ENCODE measurements at regions not wholly inside any gene's neighbourhood (a gene's known extent, or its start where the extent isn't known, plus 50 kb on each side); places are given as distances from the start of the nearest gene placed in this dataset.
"Not testable (repeated sequence)": the region's sequence is repeated elsewhere in the genome, so short reads cannot be mapped to it uniquely, and the experiment has no call there.

DNA sequence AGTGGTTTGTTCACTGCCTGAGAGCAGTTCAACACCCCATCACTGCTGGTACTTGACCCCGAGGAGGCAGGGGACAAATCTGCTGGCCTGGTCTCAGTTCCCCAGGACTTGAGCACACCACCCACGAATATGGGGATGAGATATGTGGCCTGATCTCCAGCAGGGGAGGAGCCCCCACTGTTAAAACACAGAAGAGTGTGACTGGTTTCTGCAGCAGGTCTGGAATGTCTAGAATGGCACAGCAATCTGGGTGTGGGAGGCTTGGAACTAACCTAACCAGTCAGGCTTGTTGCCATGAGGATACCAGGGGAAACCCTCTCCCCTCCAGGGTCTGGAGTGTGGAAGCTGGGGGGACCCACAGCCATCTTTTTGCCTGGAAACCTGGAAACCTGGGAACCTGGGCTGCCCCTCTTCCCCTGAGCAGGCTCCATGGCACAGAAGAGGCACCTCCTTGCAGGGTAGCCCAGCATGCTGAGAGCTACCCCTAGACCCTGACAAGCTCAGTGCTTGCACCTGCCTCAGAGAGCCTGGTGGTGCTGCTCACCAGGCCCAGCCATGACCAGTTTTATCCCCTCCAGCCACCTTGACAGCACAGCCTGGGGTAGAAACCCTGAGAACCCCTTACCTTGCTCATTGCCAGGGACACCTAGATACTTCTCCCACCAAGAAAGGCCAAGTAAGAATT is 273.8 kb downstream of the LIG4 start:
- Mint-ChIP-seq H3K4me3 (no peak overlapping the region), H3K27ac (no peak overlapping the region), H3K36me3 (ENCODE audit: low read depth) (no peaks in the 10 kb centered on the region)

DNA sequence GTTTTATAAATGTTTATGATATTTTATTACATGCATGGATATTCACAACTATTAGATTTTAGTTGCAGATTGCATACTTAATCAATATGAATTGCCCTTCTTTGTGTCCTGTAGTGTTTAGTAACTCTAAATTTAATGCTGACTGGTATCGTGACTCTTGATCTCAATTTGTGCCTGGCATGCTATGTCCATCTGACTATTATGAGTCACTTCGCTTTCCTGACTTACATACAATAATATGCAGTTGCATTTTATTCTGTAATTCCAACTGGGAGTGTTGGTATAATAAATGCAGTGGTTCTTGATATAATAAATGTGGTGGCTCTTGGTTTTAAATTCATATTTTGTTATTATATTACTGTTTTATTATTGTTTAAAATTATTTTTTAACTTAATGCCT is 277.5 kb downstream of the LIG4 start:
- Mint-ChIP-seq H3K27me3 (no peaks in the 10 kb centered on the region), H3K4me1 (ENCODE audit: low read depth) (no peaks in the 10 kb centered on the region), H3K27ac (no peak overlapping the region), H3K36me3 (ENCODE audit: low read depth) (no peaks in the 10 kb centered on the region), H3K9me3 (peaks cover 8% of the 10 kb centered on the region), H3K4me3 (no peak overlapping the region)
- DNase-seq = no peak

More for the DNA sequence above, 273.8 kb downstream of the LIG4 start:
- H3K27me3 Mint-ChIP-seq = no peaks in the 10 kb centered on the region
- peaks cover 13% of the 10 kb centered on the region for H3K9me3 Mint-ChIP-seq
- DNase-seq = no peak
- H3K4me1 Mint-ChIP-seq (ENCODE audit: low read depth) = no peaks in the 10 kb centered on the region

DNA sequence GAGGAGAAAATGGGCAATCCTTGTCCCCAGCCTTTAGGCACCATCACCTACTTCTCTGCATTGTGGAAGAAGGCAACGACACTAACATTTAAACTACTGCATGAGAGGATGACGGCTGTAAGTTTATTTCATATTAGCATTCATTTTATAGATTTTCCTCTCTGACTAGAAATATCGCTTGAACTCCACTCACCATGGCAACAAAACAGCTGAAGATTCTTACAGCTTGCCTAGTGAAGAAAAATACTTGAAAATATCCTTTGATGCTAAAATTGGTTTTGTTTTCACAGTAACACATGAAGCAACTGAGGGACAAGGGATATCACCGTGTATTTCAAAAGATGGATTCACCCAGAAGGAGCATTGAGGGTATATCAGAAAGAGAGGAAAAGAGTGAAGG is 284.3 kb downstream of the LIG4 start:
- H3K27ac Mint-ChIP-seq = no peak overlapping the region

DNA sequence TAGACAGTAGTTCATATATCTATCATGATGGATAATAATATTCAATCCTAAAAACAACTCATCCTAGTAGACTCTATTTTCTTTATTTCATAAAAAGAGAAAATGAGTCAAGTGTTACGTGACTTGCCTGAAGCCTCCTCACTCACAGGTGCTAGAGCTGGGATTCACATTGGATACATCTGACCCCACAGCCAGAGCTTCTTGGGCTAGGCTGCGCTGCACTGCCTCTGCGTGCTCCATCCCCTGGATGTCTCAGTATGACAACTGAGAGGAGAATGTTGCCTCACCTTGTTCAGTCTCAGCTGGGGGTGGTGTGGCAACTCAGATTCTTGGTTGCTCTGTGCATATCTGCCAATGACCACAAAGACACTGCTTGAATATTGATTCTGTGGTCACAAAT is 286.6 kb downstream of the LIG4 start:
- Mint-ChIP-seq H3K27ac (no peak overlapping the region), H3K4me3 (no peak overlapping the region), H3K27me3 (no peaks in the 10 kb centered on the region), H3K4me1 (ENCODE audit: low read depth) (no peaks in the 10 kb centered on the region), H3K36me3 (ENCODE audit: low read depth) (no peaks in the 10 kb centered on the region), H3K9me3 (peaks cover 7% of the 10 kb centered on the region)
- no peak for DNase-seq

More for the DNA sequence above, 284.3 kb downstream of the LIG4 start:
- Mint-ChIP-seq H3K4me1 (ENCODE audit: low read depth) (no peaks in the 10 kb centered on the region), H3K27me3 (no peaks in the 10 kb centered on the region), H3K9me3 (peaks cover 7% of the 10 kb centered on the region), H3K36me3 (ENCODE audit: low read depth) (no peaks in the 10 kb centered on the region), H3K4me3 (no peak overlapping the region)
- no peak for DNase-seq

DNA sequence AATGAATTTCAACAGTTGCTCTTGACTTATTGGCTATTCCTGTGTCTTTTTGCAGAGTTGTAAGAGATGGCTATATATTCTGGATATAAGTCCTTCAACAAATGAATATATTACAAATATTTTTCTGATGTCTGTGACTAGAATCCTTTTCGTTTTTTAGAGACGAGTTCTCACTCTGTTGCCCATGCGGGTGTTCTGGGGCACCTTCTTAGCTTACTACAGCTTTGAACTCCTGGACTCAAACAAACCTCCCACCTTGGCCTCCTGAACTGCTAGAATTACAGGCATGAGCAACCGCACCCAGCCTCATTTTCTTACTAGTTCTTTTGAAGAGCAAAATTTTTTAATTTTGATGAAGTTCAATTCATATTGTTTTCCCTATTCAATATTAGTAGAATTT is 287.8 kb downstream of the LIG4 start:
- H3K4me1 Mint-ChIP-seq (ENCODE audit: low read depth) = no peaks in the 10 kb centered on the region
- H3K9me3 Mint-ChIP-seq = peaks cover 7% of the 10 kb centered on the region
- H3K36me3 Mint-ChIP-seq (ENCODE audit: low read depth) = no peaks in the 10 kb centered on the region
- no peak overlapping the region for H3K4me3 Mint-ChIP-seq
- no peak for DNase-seq
- no peak overlapping the region for H3K27ac Mint-ChIP-seq
- H3K27me3 Mint-ChIP-seq = no peaks in the 10 kb centered on the region

DNA sequence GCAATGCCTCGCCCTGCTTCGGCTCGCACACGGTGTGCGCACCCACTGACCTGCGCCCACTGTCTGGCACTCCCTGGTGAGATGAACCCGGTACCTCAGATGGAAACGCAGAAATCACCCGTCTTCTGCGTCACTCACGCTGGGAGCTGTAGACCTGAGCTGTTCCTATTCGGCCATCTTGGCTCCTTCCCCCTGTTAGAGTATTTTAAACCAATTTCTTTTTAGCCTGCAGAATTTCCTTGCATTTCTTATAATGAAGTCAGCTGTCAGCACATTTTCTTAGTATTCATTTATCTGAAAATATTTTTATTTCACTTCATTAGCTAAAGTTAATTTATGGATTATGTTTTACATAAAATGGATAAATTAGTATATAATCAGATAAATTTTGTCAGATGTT is 288.8 kb downstream of the LIG4 start:
- H3K4me1 Mint-ChIP-seq (ENCODE audit: low read depth); H3K27me3 Mint-ChIP-seq; H3K9me3 Mint-ChIP-seq: not testable (repeated sequence)

DNA sequence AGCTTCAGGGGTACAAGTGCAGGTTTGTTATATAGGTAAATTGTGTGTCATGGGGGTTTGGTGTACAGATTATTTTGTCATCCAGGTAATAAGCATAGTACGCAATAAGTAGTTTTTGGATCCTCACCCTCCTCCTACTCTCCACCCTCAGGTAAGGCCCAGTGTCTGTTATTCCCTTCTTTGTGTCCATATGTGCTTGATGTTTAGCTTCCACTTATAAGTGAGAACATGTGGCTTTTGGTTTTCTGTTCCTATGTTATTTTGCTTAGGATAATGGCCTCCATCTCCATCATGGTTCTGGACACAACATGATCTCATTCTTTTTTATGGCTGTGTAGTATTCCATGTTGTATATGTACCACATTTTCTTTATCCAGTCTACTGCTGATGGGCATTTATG is 298.4 kb downstream of the LIG4 start:
- H3K36me3 Mint-ChIP-seq (ENCODE audit: low read depth); DNase-seq; H3K4me3 Mint-ChIP-seq; H3K9me3 Mint-ChIP-seq; H3K4me1 Mint-ChIP-seq (ENCODE audit: low read depth); H3K27ac Mint-ChIP-seq; H3K27me3 Mint-ChIP-seq: not testable (repeated sequence)

More for the DNA sequence above, 288.8 kb downstream of the LIG4 start:
- not testable (repeated sequence) for H3K36me3 Mint-ChIP-seq (ENCODE audit: low read depth); H3K4me3 Mint-ChIP-seq; DNase-seq; H3K27ac Mint-ChIP-seq

DNA sequence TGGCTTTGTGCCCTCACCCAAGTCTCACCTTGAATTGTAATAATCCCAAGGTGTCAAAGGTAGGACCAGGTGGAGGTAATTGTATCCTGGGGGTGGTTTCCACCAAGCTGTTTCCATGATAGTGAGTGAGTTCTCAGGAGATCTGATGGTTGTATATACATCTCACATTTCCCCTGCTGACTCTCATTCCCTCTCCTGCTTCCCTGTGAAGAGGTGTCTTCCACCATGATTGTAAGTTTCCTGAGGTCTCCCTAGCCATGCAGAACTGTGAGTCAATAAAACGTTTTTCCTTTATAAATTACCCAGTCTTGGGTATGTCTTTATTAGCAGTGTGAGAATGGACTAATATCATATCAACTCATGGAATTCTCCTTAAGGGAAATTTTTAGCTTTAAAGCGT is 302.6 kb downstream of the LIG4 start:
- no peaks in the 10 kb centered on the region for H3K27me3 Mint-ChIP-seq
- DNase-seq = no peak
- H3K36me3 Mint-ChIP-seq (ENCODE audit: low read depth) = no peaks in the 10 kb centered on the region
- H3K4me3 Mint-ChIP-seq = no peak overlapping the region
- H3K9me3 Mint-ChIP-seq = peaks cover 6% of the 10 kb centered on the region
- H3K4me1 Mint-ChIP-seq (ENCODE audit: low read depth) = no peaks in the 10 kb centered on the region
- H3K27ac Mint-ChIP-seq = no peak overlapping the region

DNA sequence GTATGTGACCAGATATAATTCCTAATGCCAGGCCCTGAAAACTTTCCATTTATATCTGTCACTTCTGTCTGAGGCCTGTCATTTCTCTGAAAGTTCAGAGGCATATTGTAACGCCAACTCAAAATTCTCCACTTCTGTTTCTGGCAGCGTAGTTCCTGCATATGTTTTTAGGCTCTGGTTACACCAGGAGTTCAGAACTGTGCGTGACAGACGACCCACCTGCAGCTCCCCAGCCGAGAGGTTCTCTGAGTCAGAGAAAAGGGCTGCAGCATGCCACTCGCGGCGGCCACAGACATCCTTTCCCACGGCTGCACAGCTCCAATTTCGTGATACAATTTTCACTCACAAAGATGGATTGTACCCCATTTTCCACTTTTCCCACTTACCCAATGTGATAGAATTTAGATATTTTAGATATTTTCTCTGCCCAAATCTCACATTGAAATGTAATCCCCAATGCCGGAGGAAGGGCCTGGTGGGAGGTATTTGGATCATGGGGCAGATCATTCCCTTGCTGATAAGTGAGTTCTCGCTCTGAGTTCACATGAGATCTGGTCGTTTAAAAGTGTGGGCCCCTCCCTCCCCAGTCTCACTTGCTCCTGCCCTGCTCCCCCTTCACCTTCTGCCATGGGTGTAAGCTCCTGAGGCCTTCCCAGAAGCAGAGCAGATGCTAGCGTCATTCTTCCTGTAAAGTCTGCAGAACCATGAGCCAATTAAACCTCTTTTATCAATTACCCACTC is 308.1 kb downstream of the LIG4 start:
- H3K36me3 Mint-ChIP-seq (ENCODE audit: low read depth) = no peaks in the 10 kb centered on the region
- no peak overlapping the region for H3K4me3 Mint-ChIP-seq
- H3K9me3 Mint-ChIP-seq = peaks cover 2% of the 10 kb centered on the region
- H3K27ac Mint-ChIP-seq = no peak overlapping the region
- no peaks in the 10 kb centered on the region for H3K4me1 Mint-ChIP-seq (ENCODE audit: low read depth)
- no peaks in the 10 kb centered on the region for H3K27me3 Mint-ChIP-seq
- DNase-seq = no peak

DNA sequence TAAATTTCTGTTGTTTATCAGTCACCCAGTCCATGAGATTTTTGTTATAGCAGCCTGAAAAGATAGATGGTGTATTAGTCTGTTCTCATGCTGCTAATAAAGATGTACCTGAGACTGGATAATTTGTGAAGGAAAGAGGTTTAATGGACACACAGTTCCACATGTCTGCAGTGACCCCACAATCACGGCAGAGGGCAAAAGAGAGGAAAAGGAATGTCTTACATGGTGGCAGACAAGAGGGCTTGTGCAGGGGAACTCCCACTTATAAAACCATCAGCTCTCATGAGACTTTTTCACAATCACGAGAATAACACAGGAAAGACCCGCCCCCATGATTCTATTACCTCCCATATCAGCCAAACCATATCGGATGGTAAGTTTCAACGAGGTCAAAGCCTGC is 309.2 kb downstream of the LIG4 start:
- H3K27ac Mint-ChIP-seq = no peak overlapping the region

DNA sequence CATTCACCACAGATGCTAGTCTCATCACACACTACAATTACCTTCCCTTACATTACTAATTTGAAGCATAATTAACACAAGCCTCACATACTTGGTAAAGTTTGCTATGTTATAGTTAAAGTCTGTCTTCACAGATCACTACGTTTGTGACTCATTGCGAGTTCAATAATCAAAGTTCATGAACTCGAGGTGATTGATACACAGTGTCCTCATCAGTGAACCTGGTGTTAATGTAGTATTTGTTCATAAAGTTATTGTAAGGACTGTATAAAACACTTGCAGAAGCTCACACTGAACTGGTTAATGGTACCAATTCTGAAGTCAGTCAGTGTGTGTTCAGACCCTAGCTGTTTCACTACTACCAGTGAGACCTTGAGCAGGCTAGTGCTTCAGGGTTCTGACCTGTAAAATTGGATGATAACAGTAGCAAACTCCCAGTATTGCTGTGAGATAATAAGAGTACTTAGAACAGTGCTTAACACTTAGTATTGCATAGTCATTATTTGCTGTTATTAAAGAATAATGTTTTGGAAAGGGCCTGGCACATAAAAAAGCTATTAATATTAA is 313.3 kb downstream of the LIG4 start:
- Mint-ChIP-seq H3K27me3 (no peaks in the 10 kb centered on the region), H3K4me1 (ENCODE audit: low read depth) (no peaks in the 10 kb centered on the region), H3K4me3 (no peak overlapping the region), H3K9me3 (no peaks in the 10 kb centered on the region), H3K36me3 (ENCODE audit: low read depth) (no peaks in the 10 kb centered on the region), H3K27ac (no peak overlapping the region)
- DNase-seq = no peak

More for the DNA sequence above, 309.2 kb downstream of the LIG4 start:
- Mint-ChIP-seq H3K4me1 (ENCODE audit: low read depth) (no peaks in the 10 kb centered on the region), H3K9me3 (peaks cover 2% of the 10 kb centered on the region), H3K4me3 (no peak overlapping the region), H3K36me3 (ENCODE audit: low read depth) (no peaks in the 10 kb centered on the region), H3K27me3 (no peaks in the 10 kb centered on the region)
- DNase-seq = no peak

DNA sequence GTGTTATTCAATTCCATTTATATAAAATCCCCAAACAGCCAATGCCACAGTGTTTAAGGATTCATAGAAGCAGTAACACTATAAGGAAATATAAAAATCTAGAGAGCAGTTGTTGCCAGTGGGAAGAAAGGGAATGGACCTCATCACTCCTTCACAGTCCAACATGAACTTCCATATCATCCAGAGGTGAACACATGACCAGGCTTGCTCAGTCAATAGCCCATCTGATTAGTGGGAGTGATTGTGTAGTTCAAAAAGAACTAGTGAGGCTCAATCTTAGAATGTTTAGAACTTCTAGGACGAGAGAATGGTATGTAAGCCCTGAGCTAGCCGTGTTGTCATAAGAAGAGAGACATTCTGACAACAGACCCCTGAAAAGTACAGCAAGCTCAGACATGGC is 314.1 kb downstream of the LIG4 start:
- no peak overlapping the region for H3K4me3 Mint-ChIP-seq

DNA sequence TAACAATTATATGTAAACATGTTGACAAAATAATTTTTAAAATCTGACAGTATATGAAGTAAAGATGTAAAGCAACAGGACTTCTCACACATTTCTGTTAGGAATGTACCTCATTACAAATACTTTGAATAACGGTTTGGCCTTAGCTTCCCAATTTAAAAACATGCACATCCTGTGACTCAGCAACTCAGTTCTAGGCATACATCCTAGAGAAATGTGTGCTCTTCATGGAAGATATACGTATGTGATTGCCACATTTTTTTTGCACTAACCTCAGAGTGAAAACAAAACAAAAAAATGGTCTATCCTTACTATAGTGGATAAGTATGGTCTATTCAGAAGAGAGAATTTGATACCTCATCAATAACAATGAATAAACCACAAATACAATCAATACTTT is 314.6 kb downstream of the LIG4 start:
- H3K4me1 Mint-ChIP-seq (ENCODE audit: low read depth) = no peaks in the 10 kb centered on the region
- no peaks in the 10 kb centered on the region for H3K36me3 Mint-ChIP-seq (ENCODE audit: low read depth)
- no peak overlapping the region for H3K4me3 Mint-ChIP-seq
- DNase-seq = no peak
- H3K9me3 Mint-ChIP-seq = peaks cover 3% of the 10 kb centered on the region
- no peaks in the 10 kb centered on the region for H3K27me3 Mint-ChIP-seq
- no peak overlapping the region for H3K27ac Mint-ChIP-seq

More for the DNA sequence above, 314.1 kb downstream of the LIG4 start:
- Mint-ChIP-seq H3K36me3 (ENCODE audit: low read depth) (no peaks in the 10 kb centered on the region), H3K9me3 (peaks cover 2% of the 10 kb centered on the region), H3K27ac (no peak overlapping the region), H3K4me1 (ENCODE audit: low read depth) (no peaks in the 10 kb centered on the region), H3K27me3 (no peaks in the 10 kb centered on the region)
- DNase-seq = no peak

DNA sequence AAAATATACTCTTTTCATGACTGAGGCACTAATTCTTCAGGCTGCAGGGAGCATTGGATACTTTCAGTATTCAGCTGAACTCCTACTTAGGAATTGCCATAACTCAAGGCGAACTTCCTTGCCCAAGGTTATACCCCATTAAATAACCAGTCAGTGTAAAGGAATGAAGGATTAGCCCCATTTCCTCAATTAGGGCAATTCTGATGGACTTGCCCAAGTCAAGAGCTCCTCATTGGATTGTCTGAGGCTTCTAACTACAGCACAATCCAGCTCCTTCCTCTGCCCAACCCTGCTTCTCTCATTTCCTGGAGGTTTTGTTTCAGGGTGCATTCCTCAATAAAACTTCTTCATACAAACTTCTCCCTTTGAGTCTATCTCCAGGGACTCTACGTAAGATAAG is 329.2 kb downstream of the LIG4 start:
- Mint-ChIP-seq H3K9me3 (peaks cover 8% of the 10 kb centered on the region), H3K27me3 (no peaks in the 10 kb centered on the region), H3K27ac (no peak overlapping the region), H3K36me3 (ENCODE audit: low read depth) (no peaks in the 10 kb centered on the region), H3K4me3 (no peak overlapping the region), H3K4me1 (ENCODE audit: low read depth) (no peaks in the 10 kb centered on the region)
- no peak for DNase-seq

DNA sequence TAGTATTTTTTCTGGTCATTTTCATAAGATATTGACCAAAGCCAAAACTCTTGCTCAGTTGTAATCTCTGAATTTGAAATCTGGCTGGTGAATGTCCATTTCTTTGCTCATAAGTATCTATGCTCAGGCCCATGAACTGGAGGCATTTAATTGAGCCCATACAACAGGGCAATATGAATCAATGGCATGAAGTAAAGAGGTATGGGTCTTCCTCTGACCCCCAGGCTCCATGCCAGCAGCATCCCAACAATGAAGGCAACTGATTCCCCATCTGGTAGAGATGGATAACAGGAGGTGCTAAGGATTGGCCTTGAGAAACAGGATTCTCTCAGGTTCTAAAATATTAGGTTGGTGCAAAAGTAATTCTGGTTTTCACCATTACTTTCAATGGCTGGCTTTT is 330.8 kb downstream of the LIG4 start:
- Mint-ChIP-seq H3K27ac (no peak overlapping the region), H3K9me3 (peaks cover 13% of the 10 kb centered on the region), H3K27me3 (no peaks in the 10 kb centered on the region), H3K36me3 (ENCODE audit: low read depth) (no peaks in the 10 kb centered on the region), H3K4me3 (no peak overlapping the region), H3K4me1 (ENCODE audit: low read depth) (no peaks in the 10 kb centered on the region)
- DNase-seq = no peak

Measured in activated T-cell treated with anti-CD3 and anti-CD28 coated beads, Interleukin-2, amount 50 U/mL, for 24 hours (primary cell).